ENCODE measurements at regions not wholly inside any gene's neighbourhood (a gene's known extent, or its start where the extent isn't known, plus 50 kb on each side); places are given as distances from the start of the nearest gene placed in this dataset.

DNA sequence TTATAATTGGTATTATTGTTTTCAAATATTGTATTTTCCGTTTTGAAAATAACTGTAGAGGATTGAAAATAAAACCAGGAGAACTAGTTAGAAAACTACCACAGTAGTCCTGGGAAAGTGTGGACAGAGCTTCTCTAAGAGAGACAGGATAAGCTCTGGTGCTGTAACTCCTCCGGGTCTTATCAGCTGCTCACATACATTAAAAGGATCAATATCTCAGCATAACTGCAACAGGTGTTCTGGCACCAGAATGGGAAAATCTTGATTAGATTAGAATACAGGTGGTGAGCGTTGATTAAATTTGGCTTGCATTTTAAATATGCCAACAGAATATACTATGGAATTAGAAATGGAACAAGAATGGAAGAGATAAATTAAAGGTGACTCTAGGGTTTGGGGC is 1138.9 kb upstream of the ADGRB3 start:
- TF ChIP-seq, protein P1, sequence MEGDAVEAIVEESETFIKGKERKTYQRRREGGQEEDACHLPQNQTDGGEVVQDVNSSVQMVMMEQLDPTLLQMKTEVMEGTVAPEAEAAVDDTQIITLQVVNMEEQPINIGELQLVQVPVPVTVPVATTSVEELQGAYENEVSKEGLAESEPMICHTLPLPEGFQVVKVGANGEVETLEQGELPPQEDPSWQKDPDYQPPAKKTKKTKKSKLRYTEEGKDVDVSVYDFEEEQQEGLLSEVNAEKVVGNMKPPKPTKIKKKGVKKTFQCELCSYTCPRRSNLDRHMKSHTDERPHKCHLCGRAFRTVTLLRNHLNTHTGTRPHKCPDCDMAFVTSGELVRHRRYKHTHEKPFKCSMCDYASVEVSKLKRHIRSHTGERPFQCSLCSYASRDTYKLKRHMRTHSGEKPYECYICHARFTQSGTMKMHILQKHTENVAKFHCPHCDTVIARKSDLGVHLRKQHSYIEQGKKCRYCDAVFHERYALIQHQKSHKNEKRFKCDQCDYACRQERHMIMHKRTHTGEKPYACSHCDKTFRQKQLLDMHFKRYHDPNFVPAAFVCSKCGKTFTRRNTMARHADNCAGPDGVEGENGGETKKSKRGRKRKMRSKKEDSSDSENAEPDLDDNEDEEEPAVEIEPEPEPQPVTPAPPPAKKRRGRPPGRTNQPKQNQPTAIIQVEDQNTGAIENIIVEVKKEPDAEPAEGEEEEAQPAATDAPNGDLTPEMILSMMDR (conservative IDR thresholded peaks at IDR 0.05; ENCODE audit: low read depth, low read length): no peak
- TF ChIP-seq EZH2 (IDR thresholded peaks at IDR 0.05; ENCODE audit: low read length, unreplicated experiment): no peak
